Spleen (tissue), 11 donors: ENCODE measurements at regions not wholly inside any gene's neighbourhood (a gene's known extent, or its start where the extent isn't known, plus 50 kb on each side); places are given as distances from the start of the nearest gene placed in this dataset.

Experiments used
- DNase-seq: peaks from one replicate; pipeline ENCODE4 v3.0.0-alpha.2; 2020
- H3K27ac ChIP-seq, 8 donors: fragments of 200-600 bp; sonication (generic) in 7 of 8; 1 replicate in 4 of 8; 2 replicates in 4 of 8; pipeline versions ENCODE4 v1.5.0 to v1.8.0; 2016 to 2021; ENCODE audit warnings: inconsistent platforms in 4 of 8, mild to moderate bottlenecking in 4 of 8, moderate library complexity in 1 of 8
- H3K27me3 ChIP-seq, 7 donors: fragments of 200-600 bp; sonication (generic) in 6 of 7; replicated peaks in 1 of 7; 1 replicate in 4 of 7; 2 replicates in 3 of 7; pipeline versions ENCODE4 v1.5.0 to v1.8.0; 2016 to 2021; ENCODE audit warnings: inconsistent platforms in 3 of 7, mild to moderate bottlenecking in 1 of 7
- H3K36me3 ChIP-seq, 6 donors: fragments of 200-600 bp; sonication (generic) in 5 of 6; 1 replicate in 4 of 6; 2 replicates in 2 of 6; pipeline versions ENCODE4 v1.5.0 to v1.8.0; 2016 to 2021; ENCODE audit warnings: inconsistent platforms in 2 of 6
- H3K4me1 ChIP-seq, 6 donors: fragments of 200-600 bp; sonication (generic) in 5 of 6; 1 replicate in 3 of 6; 2 replicates in 3 of 6; pipeline versions ENCODE4 v1.5.0 to v1.8.0; 2016 to 2021; ENCODE audit warnings: inconsistent platforms in 3 of 6
- H3K4me3 ChIP-seq, 8 donors: fragments of 200-600 bp; sonication (generic) in 7 of 8; 1 replicate in 4 of 8; 2 replicates in 4 of 8; pipeline versions ENCODE4 v1.5.0 to v1.8.0; 2016 to 2021; ENCODE audit warnings: inconsistent platforms in 4 of 8, mild to moderate bottlenecking in 4 of 8, moderate library complexity in 2 of 8
- H3K9me3 ChIP-seq, 8 donors: fragments of 200-600 bp; sonication (generic) in 7 of 8; 1 replicate in 4 of 8; 2 replicates in 4 of 8; pipeline versions ENCODE4 v1.5.0 to v1.8.0; 2016 to 2021; ENCODE audit warnings: inconsistent platforms in 4 of 8
- CTCF ChIP-seq, 11 experiments: fragments of 200-600 bp in 7 of 11; fragments of 450-650 bp in 4 of 11; sonication (generic) in 4 of 11; IDR thresholded peaks in 8 of 11; conservative IDR thresholded peaks in 3 of 11; 1 replicate in 7 of 11; 2 replicates in 4 of 11; pipeline versions ENCODE4 v1.4.0 to v1.8.0; 2016 to 2021; ENCODE audit warnings: antibody characterized with exemption in 11 of 11, inconsistent platforms in 4 of 11, mild to moderate bottlenecking in 1 of 11
- POLR2A ChIP-seq, 3 donors: fragments of 450-650 bp; IDR thresholded peaks; one replicate each; pipeline ENCODE4 v1.5.1; 2017; ENCODE audit warnings: antibody characterized with exemption in 3 of 3, mild to moderate bottlenecking in 1 of 3
- POLR2AphosphoS5 ChIP-seq, 3 donors: sonication (generic); formaldehyde crosslinking; IDR thresholded peaks; one replicate each; pipeline ENCODE4 v1.5.1; 2017; ENCODE audit warnings: antibody characterized with exemption in 3 of 3
- WGBS, 5 donors: extraction: QIAGEN DNeasy Blood & Tissue Kit in 3 of 5; methylation state at CpG; one replicate each; pipeline versions ENCODE4 v1.1.5 to v1.1.7; 2013 to 2018; 5-methylcytosine and 5-hydroxymethylcytosine counted together
- intact Hi-C: fragments of 100-400 bp; cut with DNase I; formaldehyde crosslinking; loops from one replicate; pipeline ENCODE4 v1.15.0; 2023; ENCODE audit warnings: low total_unique reads
- donor health status: healthy with polysubstance abuse.
- donor health status: DM: no; HTN: no; CAD: no; lungs with moderate emphysema.
- donor health status: DM: no; HTN: no; CAD: no.
- donor health status: Bipolar disorder and iron deficiency.
- donor health status: healthy.
- donor health status: DM: no; HTN: no; CAD: no.
- donor health status: DM: yes; HTN: yes; CAD: no.

GRCh38 chr9:105912863-105913516, 218.6 kb downstream of the TMEM38B start:
- intact Hi-C loops = no loop called here
- WGBS, 5 donors = 77 to 94% (median 83%) methylated on average over 8 of the region's 8 CpGs
- H3K27me3 ChIP-seq = no peaks in the 10 kb centered on the region
- DNase-seq = no peak
- H3K9me3 ChIP-seq = no peaks in the 10 kb centered on the region
- H3K4me3 ChIP-seq = no peak overlapping the region
- no peaks in the 10 kb centered on the region for H3K4me1 ChIP-seq
- no peaks in the 10 kb centered on the region for H3K36me3 ChIP-seq
- TF ChIP-seq CTCF (IDR thresholded peaks at IDR 0.05 in 8 of 11, conservative IDR thresholded peaks at IDR 0.05 in 3 of 11) (no peak), POLR2A (IDR thresholded peaks at IDR 0.05) (no peak), POLR2AphosphoS5 (IDR thresholded peaks at IDR 0.05) (no peak)
- H3K27ac ChIP-seq = no peak overlapping the region

GRCh38 chr9:105921057-105921726, 226.9 kb downstream of the TMEM38B start:
- no peak for TF ChIP-seq CTCF (IDR thresholded peaks at IDR 0.05 in 8 of 11, conservative IDR thresholded peaks at IDR 0.05 in 3 of 11)
- no peak for TF ChIP-seq POLR2A (IDR thresholded peaks at IDR 0.05)
- TF ChIP-seq POLR2AphosphoS5 (IDR thresholded peaks at IDR 0.05) = no peak
- WGBS, 5 donors = 53 to 88% (median 66%) methylated on average over 4 of the region's 4 CpGs
- Histone ChIP-seq H3K4me1 (no peaks in the 10 kb centered on the region), H3K4me3 (no peak overlapping the region), H3K36me3 (no peaks in the 10 kb centered on the region), H3K27ac (no peak overlapping the region), H3K9me3 (no peaks in the 10 kb centered on the region), H3K27me3 (no peaks in the 10 kb centered on the region)
- DNase-seq = no peak
- intact Hi-C loops = no loop called here

GRCh38 chr9:105928416-105928815, 234.1 kb downstream of the TMEM38B start:
- intact Hi-C loops = no loop called here
- H3K4me1 ChIP-seq = no peaks in the 10 kb centered on the region

More at GRCh38 chr9:105928416-105928815, 234.1 kb downstream of the TMEM38B start:
- Histone ChIP-seq H3K36me3 (no peaks in the 10 kb centered on the region), H3K27me3 (no peaks in the 10 kb centered on the region), H3K27ac (no peak overlapping the region), H3K4me3 (no peak overlapping the region), H3K9me3 (peaks cover 0 to 7% (median 4%) of the 10 kb centered on the region in 8 donors)
- DNase-seq = no peak
- WGBS, 5 donors = 71 to 91% (median 88%) methylated on average over 2 of the region's 2 CpGs
- TF ChIP-seq POLR2AphosphoS5 (IDR thresholded peaks at IDR 0.05) (no peak), POLR2A (IDR thresholded peaks at IDR 0.05) (no peak), CTCF (IDR thresholded peaks at IDR 0.05 in 8 of 11, conservative IDR thresholded peaks at IDR 0.05 in 3 of 11) (no peak)
